MM.1S (cell line): ENCODE measurements at regions not wholly inside any gene's neighbourhood (a gene's known extent, or its start where the extent isn't known, plus 50 kb on each side); places are given as distances from the start of the nearest gene placed in this dataset.

Source experiments
- DNase-seq: peaks from one replicate; pipeline ENCODE4 v3.0.0-alpha.2; 2015
- H2AFZ ChIP-seq: fragments of 300-600 bp; sonication (generic); 2 replicates; pipeline ENCODE4 v1.6.0; 2016; ENCODE audit warnings: antibody characterized with exemption, low read length
- H3F3A ChIP-seq: fragments of 300-600 bp; sonication (generic); 2 replicates; pipeline ENCODE4 v1.6.1; 2016; ENCODE audit warnings: mild to moderate bottlenecking, antibody characterized with exemption, low read length, moderate library complexity, mixed read lengths; ENCODE audit not compliant: insufficient read depth
- H3K27ac ChIP-seq: fragments of 300-600 bp; sonication (generic); 2 replicates; pipeline ENCODE4 v1.5.1; 2016; ENCODE audit warnings: mild to moderate bottlenecking, low read length
- H3K27me3 ChIP-seq: fragments of 300-600 bp; sonication (generic); replicated peaks from 2 replicates; pipeline ENCODE4 v1.6.0; 2016; ENCODE audit warnings: low read length; ENCODE audit not compliant: insufficient read depth
- H3K36me3 ChIP-seq: fragments of 300-600 bp; sonication (generic); replicated peaks from 2 replicates; pipeline ENCODE4 v1.6.1; 2016; ENCODE audit warnings: mild to moderate bottlenecking, low read length, mixed read lengths; ENCODE audit not compliant: insufficient read depth
- H3K4me1 ChIP-seq: fragments of 300-600 bp; sonication (generic); 2 replicates; pipeline ENCODE4 v1.6.1; 2016; ENCODE audit warnings: low read length, mixed read lengths
- H3K4me2 ChIP-seq: fragments of 300-600 bp; sonication (generic); 2 replicates; pipeline ENCODE4 v1.6.0; 2016; ENCODE audit warnings: low read depth, low read length
- H3K4me3 ChIP-seq: fragments of 300-600 bp; sonication (generic); 2 replicates; pipeline ENCODE4 v1.5.1; 2016; ENCODE audit warnings: low read length, mixed read lengths
- H3K79me2 ChIP-seq: fragments of 300-600 bp; sonication (generic); 2 replicates; pipeline ENCODE4 v1.6.1; 2016; ENCODE audit warnings: mixed run types, low read length, mixed read lengths
- H3K9ac ChIP-seq: fragments of 300-600 bp; sonication (generic); 2 replicates; pipeline ENCODE4 v1.6.1; 2016; ENCODE audit warnings: low read length, mixed read lengths
- H3K9me2 ChIP-seq: fragments of 300-600 bp; sonication (generic); replicated peaks from 2 replicates; pipeline ENCODE4 v1.6.1; 2016; ENCODE audit warnings: mild to moderate bottlenecking, low read length, mixed read lengths; ENCODE audit not compliant: insufficient read depth
- H3K9me3 ChIP-seq: fragments of 300-600 bp; sonication (generic); replicated peaks from 2 replicates; pipeline ENCODE4 v1.6.1; 2016; ENCODE audit warnings: mild to moderate bottlenecking, low read length, mixed read lengths; ENCODE audit not compliant: insufficient read depth
- H4K20me1 ChIP-seq: fragments of 300-600 bp; sonication (generic); 2 replicates; pipeline ENCODE4 v1.6.1; 2016; ENCODE audit warnings: mild to moderate bottlenecking, low read length, moderate library complexity, mixed read lengths; ENCODE audit not compliant: insufficient read depth
- EZH2 ChIP-seq: fragments of 300-600 bp; sonication (generic); optimal IDR thresholded peaks from 2 replicates; pipeline ENCODE3; 2017; ENCODE audit warnings: low read depth, mild to moderate bottlenecking, antibody characterized with exemption, low read length, mixed read lengths
- EZH2phosphoT487 ChIP-seq: fragments of 300-600 bp; sonication (generic); IDR thresholded peaks from 2 replicates; pipeline ENCODE4 v1.6.1; 2018; ENCODE audit warnings: antibody characterized with exemption, low read length
- TF ChIP-seq, protein P1 (sequence below): fragments of 300-600 bp; sonication (generic); IDR thresholded peaks from 2 replicates; pipeline ENCODE4 v1.5.1; 2016; ENCODE audit warnings: antibody characterized with exemption, low read length, mixed read lengths

DNA sequence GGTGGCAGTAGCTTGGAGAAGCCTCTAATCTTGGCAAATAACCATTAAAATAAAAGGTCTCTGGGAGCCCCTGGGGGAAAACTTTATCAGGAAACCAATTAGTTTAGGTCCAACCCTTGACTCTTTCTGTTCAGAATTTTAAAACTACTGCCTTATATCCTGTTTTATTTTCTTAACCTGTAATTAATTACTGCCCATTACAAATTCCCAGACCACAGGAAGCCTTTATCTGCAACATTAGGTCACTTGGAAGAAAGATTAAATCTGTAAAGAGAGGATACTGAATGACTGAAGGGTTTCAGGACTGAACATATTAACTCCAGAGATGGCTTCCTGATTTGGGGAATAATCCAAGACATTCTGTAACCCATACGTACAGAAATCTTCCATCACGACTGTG, 320.5 kb upstream of the SORCS1 start:
- no peak overlapping the region for H3K4me2 ChIP-seq
- H3K27me3 ChIP-seq: no peaks in the 10 kb centered on the region
- no peaks in the 10 kb centered on the region for H3F3A ChIP-seq
- no peak overlapping the region for H3K27ac ChIP-seq
- no peaks in the 10 kb centered on the region for H4K20me1 ChIP-seq
- no peaks in the 10 kb centered on the region for H3K9me3 ChIP-seq
- no peak for DNase-seq
- H2AFZ ChIP-seq: no peak overlapping the region
- no peaks in the 10 kb centered on the region for H3K4me1 ChIP-seq
- H3K9ac ChIP-seq: no peak overlapping the region
- H3K4me3 ChIP-seq: no peak overlapping the region
- H3K79me2 ChIP-seq: no peaks in the 10 kb centered on the region
- H3K36me3 ChIP-seq: no peaks in the 10 kb centered on the region
- TF ChIP-seq EZH2phosphoT487 (no peak), EZH2 (no peak)
- TF ChIP-seq, protein P1, sequence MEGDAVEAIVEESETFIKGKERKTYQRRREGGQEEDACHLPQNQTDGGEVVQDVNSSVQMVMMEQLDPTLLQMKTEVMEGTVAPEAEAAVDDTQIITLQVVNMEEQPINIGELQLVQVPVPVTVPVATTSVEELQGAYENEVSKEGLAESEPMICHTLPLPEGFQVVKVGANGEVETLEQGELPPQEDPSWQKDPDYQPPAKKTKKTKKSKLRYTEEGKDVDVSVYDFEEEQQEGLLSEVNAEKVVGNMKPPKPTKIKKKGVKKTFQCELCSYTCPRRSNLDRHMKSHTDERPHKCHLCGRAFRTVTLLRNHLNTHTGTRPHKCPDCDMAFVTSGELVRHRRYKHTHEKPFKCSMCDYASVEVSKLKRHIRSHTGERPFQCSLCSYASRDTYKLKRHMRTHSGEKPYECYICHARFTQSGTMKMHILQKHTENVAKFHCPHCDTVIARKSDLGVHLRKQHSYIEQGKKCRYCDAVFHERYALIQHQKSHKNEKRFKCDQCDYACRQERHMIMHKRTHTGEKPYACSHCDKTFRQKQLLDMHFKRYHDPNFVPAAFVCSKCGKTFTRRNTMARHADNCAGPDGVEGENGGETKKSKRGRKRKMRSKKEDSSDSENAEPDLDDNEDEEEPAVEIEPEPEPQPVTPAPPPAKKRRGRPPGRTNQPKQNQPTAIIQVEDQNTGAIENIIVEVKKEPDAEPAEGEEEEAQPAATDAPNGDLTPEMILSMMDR: no peak
- no peaks in the 10 kb centered on the region for H3K9me2 ChIP-seq

DNA sequence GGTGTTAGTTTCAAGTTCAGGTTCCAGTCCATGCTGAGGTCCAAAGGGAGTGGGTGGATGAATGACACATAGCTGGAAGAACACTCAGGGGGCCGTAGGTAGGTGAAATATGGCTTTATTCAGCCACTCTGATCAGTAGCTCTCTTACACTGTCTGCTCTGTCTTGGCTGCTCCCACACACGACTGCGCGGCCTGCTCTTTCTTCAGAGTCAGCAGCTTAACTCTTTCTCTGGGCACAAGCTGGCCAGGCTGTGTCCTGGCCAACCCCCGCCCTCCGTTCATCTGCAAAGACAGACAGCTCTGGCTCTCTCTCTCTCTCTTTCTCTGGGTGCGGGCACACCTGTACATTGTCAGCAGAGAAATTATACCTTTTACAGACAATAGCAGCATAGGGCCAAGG, 317.4 kb upstream of the SORCS1 start:
- Histone ChIP-seq H3K27me3 (no peaks in the 10 kb centered on the region), H3K9ac (no peak overlapping the region), H3F3A (no peaks in the 10 kb centered on the region), H3K79me2 (no peaks in the 10 kb centered on the region), H3K9me3 (no peaks in the 10 kb centered on the region), H3K9me2 (no peaks in the 10 kb centered on the region), H2AFZ (no peak overlapping the region), H3K36me3 (no peaks in the 10 kb centered on the region), H3K27ac (no peak overlapping the region), H3K4me2 (no peak overlapping the region), H3K4me3 (no peak overlapping the region), H3K4me1 (no peaks in the 10 kb centered on the region), H4K20me1 (no peaks in the 10 kb centered on the region)
- DNase-seq: no peak
- TF ChIP-seq EZH2 (no peak), EZH2phosphoT487 (no peak)
- TF ChIP-seq, protein P1: no peak

DNA sequence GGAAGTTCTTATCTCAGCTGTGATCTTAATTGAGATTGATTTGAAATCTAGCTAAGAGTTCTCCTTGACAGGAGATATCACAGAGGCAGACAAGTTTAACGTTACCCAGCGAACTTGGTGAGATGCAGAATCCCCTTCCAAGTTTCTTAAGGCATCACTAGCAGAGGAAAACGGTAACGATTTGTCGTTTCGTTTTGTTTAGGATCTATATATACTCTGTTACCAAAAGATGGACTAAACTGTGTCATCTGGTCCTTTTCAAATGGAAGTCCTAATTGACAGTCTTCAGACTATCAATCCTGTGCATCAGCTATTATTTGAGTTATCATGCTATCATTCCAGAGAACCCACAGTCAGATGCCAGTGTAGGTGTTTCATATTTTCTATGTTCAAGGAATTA, 316.7 kb upstream of the SORCS1 start:
- H3K27ac ChIP-seq: no peak overlapping the region
- no peaks in the 10 kb centered on the region for H4K20me1 ChIP-seq
- H3K9me2 ChIP-seq: no peaks in the 10 kb centered on the region
- no peaks in the 10 kb centered on the region for H3K79me2 ChIP-seq
- H3F3A ChIP-seq: no peaks in the 10 kb centered on the region
- no peak overlapping the region for H2AFZ ChIP-seq
- TF ChIP-seq EZH2phosphoT487 (no peak), EZH2 (no peak)
- TF ChIP-seq, protein P1: no peak
- DNase-seq: no peak
- H3K9me3 ChIP-seq: no peaks in the 10 kb centered on the region
- no peaks in the 10 kb centered on the region for H3K27me3 ChIP-seq
- H3K4me1 ChIP-seq: no peaks in the 10 kb centered on the region
- no peak overlapping the region for H3K9ac ChIP-seq
- H3K4me3 ChIP-seq: no peak overlapping the region
- no peak overlapping the region for H3K4me2 ChIP-seq
- no peaks in the 10 kb centered on the region for H3K36me3 ChIP-seq
